Osteocyte (in vitro differentiated cells): ENCODE measurements at regions not wholly inside any gene's neighbourhood (a gene's known extent, or its start where the extent isn't known, plus 50 kb on each side); places are given as distances from the start of the nearest gene placed in this dataset.

Experiments used
- DNase-seq: peaks from one replicate; pipeline ENCODE4 v3.0.0; 2021; ENCODE audit warnings: mixed read lengths; ENCODE audit not compliant: unreplicated experiment; ENCODE audit errors: extremely low spot score
- H3K27ac Mint-ChIP-seq: one replicate; pipeline ENCODE4 v1.8.0; 2021; ENCODE audit warnings: mild to moderate bottlenecking, mixed read lengths; ENCODE audit not compliant: unreplicated experiment
- H3K27me3 Mint-ChIP-seq: one replicate; pipeline ENCODE4 v1.8.0; 2021; ENCODE audit warnings: mixed read lengths; ENCODE audit not compliant: unreplicated experiment
- H3K36me3 Mint-ChIP-seq: one replicate; pipeline ENCODE4 v1.8.0; 2021; ENCODE audit warnings: mixed read lengths; ENCODE audit not compliant: unreplicated experiment
- H3K4me1 Mint-ChIP-seq: one replicate; pipeline ENCODE4 v1.8.0; 2021; ENCODE audit warnings: mixed read lengths; ENCODE audit not compliant: unreplicated experiment
- H3K4me3 Mint-ChIP-seq: one replicate; pipeline ENCODE4 v1.8.0; 2021; ENCODE audit warnings: mild to moderate bottlenecking, moderate library complexity, mixed read lengths; ENCODE audit not compliant: unreplicated experiment
- H3K9me3 Mint-ChIP-seq: one replicate; pipeline ENCODE4 v1.8.0; 2021; ENCODE audit warnings: mixed read lengths; ENCODE audit not compliant: unreplicated experiment
- TF ChIP-seq, protein P1 (sequence below): fragments of 200-600 bp; sonication (generic); IDR thresholded peaks from 2 replicates; pipeline ENCODE4 v1.5.0; 2021; ENCODE audit warnings: antibody characterized with exemption, mild to moderate bottlenecking, moderate library complexity

DNA sequence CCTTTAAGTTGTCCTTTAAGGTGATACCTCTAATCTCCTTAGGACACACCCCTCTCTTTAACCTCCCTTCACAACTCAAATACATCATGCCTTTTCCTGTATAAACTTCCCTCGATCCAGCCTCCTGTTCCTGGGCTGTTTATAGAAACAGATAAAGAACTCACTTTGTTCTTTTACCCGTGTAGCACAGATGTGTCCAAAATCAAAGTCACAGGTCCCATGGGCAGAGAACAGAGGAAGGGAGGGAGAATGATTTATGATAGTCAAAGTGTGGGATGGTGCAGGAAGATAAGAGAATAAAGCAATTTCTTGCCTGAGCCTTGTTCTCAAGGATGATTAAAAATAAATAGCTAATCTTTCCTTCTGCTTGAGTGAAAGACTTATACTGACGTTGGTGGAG is 50.3 kb upstream of the CABCOCO1 start:
- no peak for DNase-seq
- TF ChIP-seq, protein P1, sequence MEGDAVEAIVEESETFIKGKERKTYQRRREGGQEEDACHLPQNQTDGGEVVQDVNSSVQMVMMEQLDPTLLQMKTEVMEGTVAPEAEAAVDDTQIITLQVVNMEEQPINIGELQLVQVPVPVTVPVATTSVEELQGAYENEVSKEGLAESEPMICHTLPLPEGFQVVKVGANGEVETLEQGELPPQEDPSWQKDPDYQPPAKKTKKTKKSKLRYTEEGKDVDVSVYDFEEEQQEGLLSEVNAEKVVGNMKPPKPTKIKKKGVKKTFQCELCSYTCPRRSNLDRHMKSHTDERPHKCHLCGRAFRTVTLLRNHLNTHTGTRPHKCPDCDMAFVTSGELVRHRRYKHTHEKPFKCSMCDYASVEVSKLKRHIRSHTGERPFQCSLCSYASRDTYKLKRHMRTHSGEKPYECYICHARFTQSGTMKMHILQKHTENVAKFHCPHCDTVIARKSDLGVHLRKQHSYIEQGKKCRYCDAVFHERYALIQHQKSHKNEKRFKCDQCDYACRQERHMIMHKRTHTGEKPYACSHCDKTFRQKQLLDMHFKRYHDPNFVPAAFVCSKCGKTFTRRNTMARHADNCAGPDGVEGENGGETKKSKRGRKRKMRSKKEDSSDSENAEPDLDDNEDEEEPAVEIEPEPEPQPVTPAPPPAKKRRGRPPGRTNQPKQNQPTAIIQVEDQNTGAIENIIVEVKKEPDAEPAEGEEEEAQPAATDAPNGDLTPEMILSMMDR = no peak
- Mint-ChIP-seq H3K9me3 (no peaks in the 10 kb centered on the region), H3K27me3 (no peaks in the 10 kb centered on the region), H3K36me3 (no peaks in the 10 kb centered on the region), H3K27ac (no peak overlapping the region), H3K4me3 (no peak overlapping the region), H3K4me1 (peaks cover 40% of the 10 kb centered on the region)

DNA sequence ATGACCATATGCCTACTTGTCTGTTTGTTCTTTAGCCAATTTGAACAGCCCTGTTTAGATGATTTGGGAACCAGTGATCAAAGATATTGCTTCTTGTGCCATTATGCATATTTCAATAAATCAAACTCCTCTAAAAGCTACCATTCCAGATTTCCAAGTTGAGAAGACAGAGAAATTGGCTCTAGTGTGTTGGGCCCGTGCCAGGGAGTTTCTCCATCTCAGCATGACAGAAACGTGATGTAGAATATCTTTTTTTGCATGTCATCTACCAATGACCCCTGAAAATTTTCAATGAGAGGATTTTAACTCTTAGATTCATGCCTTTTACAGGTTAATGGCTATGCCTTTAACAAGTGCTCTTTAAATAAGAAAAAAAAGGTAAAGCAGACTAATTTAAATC is 50.7 kb upstream of the CABCOCO1 start:
- Mint-ChIP-seq H3K27me3 (no peaks in the 10 kb centered on the region), H3K4me3 (no peak overlapping the region), H3K4me1 (peaks cover 41% of the 10 kb centered on the region), H3K9me3 (no peaks in the 10 kb centered on the region), H3K36me3 (no peaks in the 10 kb centered on the region), H3K27ac (no peak overlapping the region)
- TF ChIP-seq, protein P1 = no peak
- DNase-seq = no peak

DNA sequence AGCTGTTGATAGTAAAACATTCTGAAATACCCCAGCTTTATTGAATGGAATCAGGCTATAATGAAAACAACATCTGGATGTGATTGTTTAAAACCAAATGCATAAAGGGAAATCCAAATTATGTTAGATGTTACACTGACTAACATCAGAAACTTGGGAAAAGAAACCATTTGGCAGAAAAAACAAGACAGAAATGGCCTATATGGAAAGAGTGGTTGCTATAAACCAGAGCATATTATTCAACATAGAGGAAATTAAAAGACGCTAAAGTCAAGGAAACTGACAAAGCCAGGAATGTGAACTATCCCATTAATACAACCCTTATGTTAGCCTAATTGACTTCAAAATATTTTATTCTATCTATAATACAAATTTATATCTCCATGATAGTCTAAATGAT is 53.0 kb upstream of the CABCOCO1 start:
- H3K4me3 Mint-ChIP-seq = no peak overlapping the region
- no peak for DNase-seq
- peaks cover 8% of the 10 kb centered on the region for H3K9me3 Mint-ChIP-seq
- peak overlapping the region; percentile 64 for H3K27ac Mint-ChIP-seq
- no peaks in the 10 kb centered on the region for H3K27me3 Mint-ChIP-seq
- no peaks in the 10 kb centered on the region for H3K36me3 Mint-ChIP-seq
- TF ChIP-seq, protein P1 = no peak
- H3K4me1 Mint-ChIP-seq = peaks cover 41% of the 10 kb centered on the region

DNA sequence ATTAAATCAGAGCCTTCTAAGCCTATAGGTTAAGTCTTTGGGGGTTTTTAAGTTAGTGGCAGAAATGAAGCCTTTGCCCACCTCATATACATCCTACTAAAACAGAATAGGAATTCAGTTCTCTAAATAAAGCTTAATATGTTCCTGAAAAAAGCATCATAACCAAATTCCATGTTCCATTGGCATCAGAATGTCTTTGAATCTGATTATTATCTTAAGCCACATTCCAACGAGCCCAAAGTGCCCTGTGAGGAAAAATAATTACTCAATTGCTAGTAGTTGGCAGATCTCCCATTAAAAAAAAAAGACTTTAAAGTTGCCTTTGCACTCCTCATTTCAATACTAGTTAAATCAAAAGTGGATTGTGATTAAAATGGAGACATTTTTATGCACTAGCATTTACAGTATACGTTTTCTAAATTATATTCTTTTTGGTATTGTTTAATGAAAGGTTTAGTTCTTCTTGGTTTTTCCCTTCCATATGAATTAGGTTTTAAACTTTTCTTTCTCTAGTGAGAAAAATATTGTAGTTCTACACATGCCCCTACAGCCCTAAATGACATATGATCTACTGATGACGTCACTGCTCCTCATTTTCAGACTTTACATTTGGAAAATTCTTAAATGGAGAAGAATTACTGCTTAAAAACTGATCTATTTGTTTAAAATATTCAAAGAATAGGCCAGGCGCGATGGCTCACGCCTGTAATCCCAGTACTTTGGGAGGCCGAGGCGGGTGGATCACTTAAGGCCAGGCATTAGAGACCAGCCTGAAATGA is 54.3 kb upstream of the CABCOCO1 start:
- DNase-seq = no peak
- no peaks in the 10 kb centered on the region for H3K27me3 Mint-ChIP-seq

More for the DNA sequence above, 54.3 kb upstream of the CABCOCO1 start:
- TF ChIP-seq, protein P1 = no peak
- H3K36me3 Mint-ChIP-seq = no peaks in the 10 kb centered on the region
- H3K4me3 Mint-ChIP-seq = no peak overlapping the region
- peak overlapping the region; percentile 82 for H3K27ac Mint-ChIP-seq
- H3K4me1 Mint-ChIP-seq = peaks cover 41% of the 10 kb centered on the region
- peaks cover 8% of the 10 kb centered on the region for H3K9me3 Mint-ChIP-seq
